Colonic mucosa (tissue), 4 donors: ENCODE measurements at regions not wholly inside any gene's neighbourhood (a gene's known extent, or its start where the extent isn't known, plus 50 kb on each side); places are given as distances from the start of the nearest gene placed in this dataset.

Source experiments
- DNase-seq: peaks from one replicate; pipeline ENCODE4 v3.0.0-alpha.2; 2020
- H3K27ac ChIP-seq: fragments of 200-600 bp; one replicate; pipeline ENCODE4 v1.8.0; 2021
- H3K27me3 ChIP-seq: fragments of 200-600 bp; one replicate; pipeline ENCODE4 v1.8.0; 2021
- H3K36me3 ChIP-seq: fragments of 200-600 bp; one replicate; pipeline ENCODE4 v1.8.0; 2021
- H3K4me1 ChIP-seq: fragments of 200-600 bp; one replicate; pipeline ENCODE4 v1.8.0; 2021; ENCODE audit warnings: mild to moderate bottlenecking
- H3K4me3 ChIP-seq: fragments of 200-600 bp; one replicate; pipeline ENCODE4 v1.8.0; 2021
- H3K9ac ChIP-seq, 2 donors: one replicate each; pipeline ENCODE4 v1.7.0; 2013; ENCODE audit warnings: control low read depth in 2 of 2, low read depth in 2 of 2, low read length in 2 of 2
- H3K9me3 ChIP-seq: fragments of 200-600 bp; one replicate; pipeline ENCODE4 v1.8.0; 2021
- intact Hi-C: fragments of 100-400 bp; cut with DNase I; formaldehyde crosslinking; loops from one replicate; pipeline ENCODE4 v1.14.1; 2022
- TF ChIP-seq, protein P1 (sequence below): fragments of 200-600 bp; IDR thresholded peaks from one replicate; pipeline ENCODE4 v1.8.0; 2022; ENCODE audit warnings: antibody characterized with exemption, mild to moderate bottlenecking
- donor health status: healthy.
- donor health status: DM: no; HTN: no; CAD: no.
- donor health status: DM: no; HTN: no; CAD: no.

- H3K4me1 ChIP-seq, result no peaks in the 10 kb centered on the region
- no peaks in the 10 kb centered on the region for H3K9me3 ChIP-seq
- H3K9ac ChIP-seq, result no peak overlapping the region
- TF ChIP-seq, protein P1, sequence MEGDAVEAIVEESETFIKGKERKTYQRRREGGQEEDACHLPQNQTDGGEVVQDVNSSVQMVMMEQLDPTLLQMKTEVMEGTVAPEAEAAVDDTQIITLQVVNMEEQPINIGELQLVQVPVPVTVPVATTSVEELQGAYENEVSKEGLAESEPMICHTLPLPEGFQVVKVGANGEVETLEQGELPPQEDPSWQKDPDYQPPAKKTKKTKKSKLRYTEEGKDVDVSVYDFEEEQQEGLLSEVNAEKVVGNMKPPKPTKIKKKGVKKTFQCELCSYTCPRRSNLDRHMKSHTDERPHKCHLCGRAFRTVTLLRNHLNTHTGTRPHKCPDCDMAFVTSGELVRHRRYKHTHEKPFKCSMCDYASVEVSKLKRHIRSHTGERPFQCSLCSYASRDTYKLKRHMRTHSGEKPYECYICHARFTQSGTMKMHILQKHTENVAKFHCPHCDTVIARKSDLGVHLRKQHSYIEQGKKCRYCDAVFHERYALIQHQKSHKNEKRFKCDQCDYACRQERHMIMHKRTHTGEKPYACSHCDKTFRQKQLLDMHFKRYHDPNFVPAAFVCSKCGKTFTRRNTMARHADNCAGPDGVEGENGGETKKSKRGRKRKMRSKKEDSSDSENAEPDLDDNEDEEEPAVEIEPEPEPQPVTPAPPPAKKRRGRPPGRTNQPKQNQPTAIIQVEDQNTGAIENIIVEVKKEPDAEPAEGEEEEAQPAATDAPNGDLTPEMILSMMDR, result no peak
- no peak overlapping the region for H3K27ac ChIP-seq
- DNase-seq, result no peak
- no peak overlapping the region for H3K4me3 ChIP-seq
- intact Hi-C loops, result no loop called here
- no peaks in the 10 kb centered on the region for H3K27me3 ChIP-seq
- no peaks in the 10 kb centered on the region for H3K36me3 ChIP-seq
Observed at GRCh38 chr2:198440833-198441232, 636.4 kb downstream of the PLCL1 start.

GRCh38 chr2:198438331-198438730, 633.9 kb downstream of the PLCL1 start:
- no peak overlapping the region for H3K27ac ChIP-seq
- intact Hi-C loops, result no loop called here
- no peak for DNase-seq
- H3K36me3 ChIP-seq, result no peaks in the 10 kb centered on the region
- TF ChIP-seq, protein P1, result no peak
- H3K4me3 ChIP-seq, result no peak overlapping the region
- no peak overlapping the region for H3K9ac ChIP-seq
- no peaks in the 10 kb centered on the region for H3K27me3 ChIP-seq
- no peaks in the 10 kb centered on the region for H3K9me3 ChIP-seq
- no peaks in the 10 kb centered on the region for H3K4me1 ChIP-seq

GRCh38 chr2:198424112-198424511, 619.7 kb downstream of the PLCL1 start:
- Histone ChIP-seq H3K4me1 (no peaks in the 10 kb centered on the region), H3K4me3 (no peak overlapping the region), H3K9ac (no peak overlapping the region), H3K9me3 (no peaks in the 10 kb centered on the region), H3K36me3 (no peaks in the 10 kb centered on the region), H3K27me3 (no peaks in the 10 kb centered on the region), H3K27ac (no peak overlapping the region)
- no peak for DNase-seq
- intact Hi-C loops, result no loop called here
- TF ChIP-seq, protein P1, result no peak

DNA sequence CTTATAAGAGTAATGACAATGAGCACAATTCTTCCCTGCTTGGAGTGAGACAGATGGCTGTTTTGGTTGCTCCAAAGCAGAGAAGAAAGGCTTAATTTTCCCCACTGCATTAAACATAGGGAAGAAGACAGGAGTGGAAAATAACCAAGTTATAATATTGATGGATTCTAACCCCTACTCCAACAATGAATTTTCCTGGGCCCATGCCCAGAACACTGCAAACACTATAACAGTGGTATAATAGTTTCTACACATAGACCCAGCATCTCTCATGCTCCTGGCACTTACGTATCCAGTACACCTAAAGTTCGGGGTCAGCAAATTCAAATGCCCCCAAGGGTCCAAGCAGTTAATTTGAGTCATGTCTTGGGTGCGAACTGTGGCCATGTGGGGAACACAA, 613.4 kb downstream of the PLCL1 start:
- intact Hi-C loops, result no loop called here
- Histone ChIP-seq H3K9me3 (no peaks in the 10 kb centered on the region), H3K27ac (no peak overlapping the region), H3K4me1 (no peaks in the 10 kb centered on the region), H3K36me3 (no peaks in the 10 kb centered on the region), H3K9ac (no peak overlapping the region), H3K4me3 (no peak overlapping the region), H3K27me3 (no peaks in the 10 kb centered on the region)
- TF ChIP-seq, protein P1, result no peak
- DNase-seq, result no peak

DNA sequence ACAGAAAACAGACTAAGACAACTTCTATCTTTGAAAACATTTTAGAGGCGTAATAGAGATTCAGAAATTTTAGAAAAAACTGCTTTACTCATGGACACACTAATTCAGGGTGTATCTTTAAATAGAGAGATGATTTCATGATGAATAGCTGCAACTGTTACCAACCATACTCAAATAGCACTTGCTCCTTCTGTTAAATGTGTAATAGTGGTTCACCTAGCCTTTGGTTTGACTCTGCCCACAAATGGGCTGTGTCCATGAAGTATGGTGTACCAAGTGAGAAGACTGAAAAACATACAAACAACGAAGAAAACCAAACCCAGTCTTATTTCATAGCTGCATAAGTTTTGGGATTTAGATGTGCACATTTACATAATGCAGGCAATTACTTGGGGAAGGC, 610.6 kb downstream of the PLCL1 start:
- H3K36me3 ChIP-seq, result no peaks in the 10 kb centered on the region
- no peak for DNase-seq
- intact Hi-C loops, result no loop called here
- TF ChIP-seq, protein P1, result no peak
- H3K4me1 ChIP-seq, result no peaks in the 10 kb centered on the region
- H3K27me3 ChIP-seq, result no peaks in the 10 kb centered on the region
- no peaks in the 10 kb centered on the region for H3K9me3 ChIP-seq
- no peak overlapping the region for H3K27ac ChIP-seq
- H3K4me3 ChIP-seq, result no peak overlapping the region
- no peak overlapping the region for H3K9ac ChIP-seq

DNA sequence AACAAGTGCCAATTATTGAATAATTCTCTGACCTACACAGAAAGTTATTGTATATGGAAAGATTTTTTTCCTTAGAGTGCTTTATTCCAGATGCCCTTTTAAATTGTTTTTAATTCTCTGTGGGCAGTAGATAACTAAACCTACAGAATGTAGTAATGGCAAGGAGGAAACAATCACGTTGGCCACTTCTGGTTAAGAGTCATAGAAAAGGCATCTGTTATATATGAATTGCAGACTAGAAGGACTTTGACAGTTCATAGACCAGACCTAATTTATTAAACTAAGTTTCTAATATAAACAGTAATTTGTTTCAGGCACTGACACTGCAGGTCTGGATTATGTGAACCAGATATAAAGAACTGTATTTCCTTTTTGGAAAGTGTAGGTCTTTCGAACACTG, 607.5 kb downstream of the PLCL1 start:
- Histone ChIP-seq H3K9me3 (no peaks in the 10 kb centered on the region), H3K9ac (no peak overlapping the region), H3K4me1 (no peaks in the 10 kb centered on the region), H3K27me3 (no peaks in the 10 kb centered on the region), H3K27ac (no peak overlapping the region), H3K4me3 (no peak overlapping the region), H3K36me3 (no peaks in the 10 kb centered on the region)
- intact Hi-C loops, result no loop called here
- TF ChIP-seq, protein P1, result no peak
- no peak for DNase-seq
